Stimulated activated CD4-positive, alpha-beta T cell treated with anti-CD3 and anti-CD28 coated beads, Interleukin-4, amount 100 ng/mL, for 24 hours (primary cell): ENCODE measurements at regions not wholly inside any gene's neighbourhood (a gene's known extent, or its start where the extent isn't known, plus 50 kb on each side); places are given as distances from the start of the nearest gene placed in this dataset.
"Not testable (repeated sequence)": the region's sequence is repeated elsewhere in the genome, so short reads cannot be mapped to it uniquely, and the experiment has no call there.

ENCODE experiments used
- DNase-seq: peaks from one replicate; pipeline ENCODE4 v3.0.0-alpha.2; 2020

- DNase-seq: no peak
These were observed 201.7 kb downstream of the TXNL1 start for GRCh38 chr18:56436651-56437050.

- no peak for DNase-seq
These were observed 204.5 kb downstream of the TXNL1 start for GRCh38 chr18:56433919-56434318.

GRCh38 chr18:56431551-56431950 lies 206.8 kb downstream of the TXNL1 start:
- DNase-seq: no peak

GRCh38 chr18:56423626-56424025 lies 214.8 kb downstream of the TXNL1 start:
- no peak for DNase-seq

GRCh38 chr18:56421647-56422046 lies 216.7 kb downstream of the TXNL1 start:
- no peak for DNase-seq

- not testable (repeated sequence) for DNase-seq
These were observed 217.5 kb downstream of the TXNL1 start for GRCh38 chr18:56420868-56421267.

- no peak for DNase-seq
These were observed 224.0 kb downstream of the TXNL1 start for GRCh38 chr18:56414357-56414756.

- DNase-seq: no peak
These were observed 224.5 kb downstream of the TXNL1 start for GRCh38 chr18:56413862-56414261.

- DNase-seq: no peak
These were observed 225.4 kb downstream of the TXNL1 start for GRCh38 chr18:56412951-56413350.

GRCh38 chr18:56409736-56410135 lies 228.7 kb downstream of the TXNL1 start:
- DNase-seq: no peak

GRCh38 chr18:56407646-56408180 lies 230.7 kb downstream of the TXNL1 start:
- no peak for DNase-seq

- no peak for DNase-seq
These were observed 235.4 kb downstream of the TXNL1 start for GRCh38 chr18:56402872-56403516.

GRCh38 chr18:56393870-56394269 lies 244.5 kb downstream of the TXNL1 start:
- no peak for DNase-seq

GRCh38 chr18:56391931-56392590 lies 246.3 kb downstream of the TXNL1 start:
- DNase-seq: no peak

GRCh38 chr18:56390626-56391025 lies 247.8 kb downstream of the TXNL1 start:
- DNase-seq: no peak

GRCh38 chr18:56389190-56389589 lies 249.2 kb downstream of the TXNL1 start:
- no peak for DNase-seq

GRCh38 chr18:56388571-56388970 lies 249.8 kb downstream of the TXNL1 start:
- no peak for DNase-seq

GRCh38 chr18:56386856-56387255 lies 251.5 kb downstream of the TXNL1 start:
- no peak for DNase-seq

- DNase-seq: no peak
These were observed 255.0 kb downstream of the TXNL1 start for GRCh38 chr18:56383349-56383748.

- no peak for DNase-seq
These were observed 255.9 kb downstream of the TXNL1 start for GRCh38 chr18:56382541-56382940.

- no peak for DNase-seq
These were observed 257.2 kb downstream of the TXNL1 start for GRCh38 chr18:56381196-56381595.

- no peak for DNase-seq
These were observed 257.7 kb downstream of the TXNL1 start for GRCh38 chr18:56380685-56381084.

GRCh38 chr18:56379256-56379655 lies 259.1 kb downstream of the TXNL1 start:
- DNase-seq: no peak

- no peak for DNase-seq
These were observed 261.2 kb downstream of the TXNL1 start for GRCh38 chr18:56377231-56377630.
